IMR-90 (cell line): ENCODE measurements at regions not wholly inside any gene's neighbourhood (a gene's known extent, or its start where the extent isn't known, plus 50 kb on each side); places are given as distances from the start of the nearest gene placed in this dataset.

ENCODE experiments used
- ATAC-seq: fragments of 200-7000 bp; cut with Tn5 transposase; 2 replicates; pipeline ENCODE4 v1.9.1; 2020; ENCODE audit warnings: low read depth, mild to moderate bottlenecking, moderate library complexity
- BruUV-seq: library from RNA; stranded (reverse); fragments of 400-500 nt; replicated peaks from 2 replicates; lab custom pipeline; 2021; lab: Mats Ljungman, UMichigan
- CTCF ChIA-PET: fragments of 300-600 bp; formaldehyde crosslinking; extraction: SDS; loops from one replicate; lab custom pipeline; 2021; ENCODE audit warnings: antibody characterized with exemption; lab: Yijun Ruan, JAX
- POLR2A ChIA-PET: fragments of 300-600 bp; sonication (Branson Sonifier 250); formaldehyde crosslinking; loops from one replicate; lab custom pipeline; 2022; ENCODE audit warnings: antibody characterized with exemption; ENCODE audit not compliant: unreplicated experiment; lab: Charles Lee
- DNase-seq: peaks from one replicate; pipeline ENCODE4 v3.0.0; 2013
- H2AFZ ChIP-seq: replicated peaks from 2 replicates; pipeline ENCODE3; 2013; ENCODE audit warnings: low read length, mild to moderate bottlenecking; ENCODE audit not compliant: poor library complexity
- H2AK5ac ChIP-seq: 2 replicates; pipeline ENCODE4 v1.6.1; 2013; ENCODE audit warnings: low read depth, low read length, inconsistent platforms
- H2AK9ac ChIP-seq: replicated peaks from 2 replicates; pipeline ENCODE3; 2013; ENCODE audit warnings: mild to moderate bottlenecking, low read depth, low read length, moderate library complexity; ENCODE audit not compliant: poor library complexity
- H2BK120ac ChIP-seq: 2 replicates; pipeline ENCODE4 v1.6.1; 2013; ENCODE audit warnings: low read depth, low read length, inconsistent platforms
- H2BK15ac ChIP-seq: 3 replicates; pipeline ENCODE4 v1.6.1; 2013; ENCODE audit warnings: low read depth, low read length, inconsistent platforms
- H2BK20ac ChIP-seq: 2 replicates; pipeline ENCODE4 v1.6.1; 2013; ENCODE audit warnings: low read depth, mild to moderate bottlenecking, inconsistent platforms, low read length, moderate library complexity
- H2BK5ac ChIP-seq: 2 replicates; pipeline ENCODE4 v1.6.1; 2013; ENCODE audit warnings: mild to moderate bottlenecking, low read depth, low read length, inconsistent platforms; ENCODE audit not compliant: poor library complexity, severe bottlenecking
- H3K14ac ChIP-seq: replicated peaks from 2 replicates; pipeline ENCODE4 v1.6.1; 2013; ENCODE audit warnings: low read depth, low read length, inconsistent platforms
- H3K18ac ChIP-seq: 2 replicates; pipeline ENCODE4 v1.6.1; 2013; ENCODE audit warnings: low read depth, low read length, control low read depth
- H3K23ac ChIP-seq: 2 replicates; pipeline ENCODE4 v1.6.1; 2013; ENCODE audit warnings: low read depth, low read length, inconsistent platforms
- H3K27ac ChIP-seq: 2 replicates; pipeline ENCODE4 v1.5.1; 2013; ENCODE audit warnings: mild to moderate bottlenecking, control low read depth, low read length; ENCODE audit not compliant: insufficient read depth
- H3K27me3 ChIP-seq: 2 replicates; pipeline ENCODE4 v1.6.1; 2013; ENCODE audit warnings: low read length; ENCODE audit not compliant: control insufficient read depth, insufficient read depth
- H3K36me3 ChIP-seq: 2 replicates; pipeline ENCODE4 v1.6.1; 2013; ENCODE audit warnings: low read length, mixed read lengths; ENCODE audit not compliant: control insufficient read depth, insufficient read depth
- H3K4ac ChIP-seq: 2 replicates; pipeline ENCODE4 v1.6.1; 2013; ENCODE audit warnings: low read depth, low read length, inconsistent platforms
- H3K4me1 ChIP-seq: 2 replicates; pipeline ENCODE4 v1.6.1; 2013; ENCODE audit warnings: low read length, mixed read lengths; ENCODE audit not compliant: control insufficient read depth, insufficient read depth
- H3K4me2 ChIP-seq: 2 replicates; pipeline ENCODE4 v1.6.1; 2013; ENCODE audit warnings: low read depth, mild to moderate bottlenecking, control low read depth, low read length, moderate library complexity
- H3K4me3 ChIP-seq: 2 replicates; pipeline ENCODE4 v1.5.1; 2013; ENCODE audit warnings: low read depth, mild to moderate bottlenecking, control low read depth, low read length, moderate library complexity; ENCODE audit not compliant: insufficient read depth
- H3K56ac ChIP-seq: 2 replicates; pipeline ENCODE4 v1.6.1; 2013; ENCODE audit warnings: low read length, inconsistent platforms; ENCODE audit not compliant: insufficient read depth; ENCODE audit errors: extremely low read depth
- H3K79me1 ChIP-seq, 2 experiments: 2 replicates each; pipeline ENCODE4 v1.6.1; 2013; ENCODE audit warnings: low read length in 2 of 2, inconsistent platforms in 1 of 2, low read depth in 1 of 2
- H3K9ac ChIP-seq: 2 replicates; pipeline ENCODE4 v1.6.1; 2013; ENCODE audit warnings: low read depth, low read length, control low read depth
- H3K9me1 ChIP-seq: 2 replicates; pipeline ENCODE4 v1.6.1; 2013; ENCODE audit warnings: low read length, inconsistent platforms; ENCODE audit not compliant: insufficient read depth
- H3K9me3 ChIP-seq: 2 replicates; pipeline ENCODE4 v1.6.1; 2013; ENCODE audit warnings: low read length; ENCODE audit not compliant: control insufficient read depth, insufficient read depth
- H4K20me1 ChIP-seq: 2 replicates; pipeline ENCODE4 v1.6.1; 2013; ENCODE audit warnings: low read length, inconsistent platforms; ENCODE audit not compliant: insufficient read depth
- H4K5ac ChIP-seq: 2 replicates; pipeline ENCODE4 v1.6.1; 2013; ENCODE audit warnings: mild to moderate bottlenecking, low read depth, low read length, control low read depth
- H4K8ac ChIP-seq, 2 experiments: 2 replicates each; pipeline ENCODE4 v1.6.1; 2013; ENCODE audit warnings: low read depth in 2 of 2, low read length in 2 of 2, control low read depth in 1 of 2, inconsistent platforms in 1 of 2
- H4K91ac ChIP-seq: 2 replicates; pipeline ENCODE4 v1.6.1; 2013; ENCODE audit warnings: low read depth, low read length, inconsistent platforms; ENCODE audit not compliant: insufficient read depth
- BHLHE40 ChIP-seq: fragments of 150-350 bp; IDR thresholded peaks from 2 replicates; pipeline ENCODE4 v1.6.1; 2016; ENCODE audit warnings: mild to moderate bottlenecking, low read depth, low read length
- CEBPB ChIP-seq: IDR thresholded peaks from 2 replicates; pipeline ENCODE4 v1.6.1; 2012; ENCODE audit warnings: low read depth, low read length, improper control_type of control experiment
- CHD1 ChIP-seq: IDR thresholded peaks from 2 replicates; pipeline ENCODE4 v1.6.1; 2012; ENCODE audit warnings: low read depth, low read length, improper control_type of control experiment
- CTCF ChIP-seq: conservative IDR thresholded peaks from 2 replicates; pipeline ENCODE4 v1.5.1; 2012; ENCODE audit warnings: mild to moderate bottlenecking, low read depth, low read length, improper control_type of control experiment
- ELK1 ChIP-seq: fragments of 150-350 bp; IDR thresholded peaks from 2 replicates; pipeline ENCODE4 v1.6.1; 2016; ENCODE audit warnings: low read depth, mild to moderate bottlenecking, low read length, moderate library complexity, borderline replicate concordance
- FOS ChIP-seq: fragments of 150-350 bp; IDR thresholded peaks from 2 replicates; pipeline ENCODE4 v1.6.1; 2016; ENCODE audit warnings: low read depth, low read length
- MAFK ChIP-seq: IDR thresholded peaks from 2 replicates; pipeline ENCODE4 v1.6.1; 2012; ENCODE audit warnings: low read depth, low read length, improper control_type of control experiment
- MXI1 ChIP-seq: IDR thresholded peaks from 2 replicates; pipeline ENCODE4 v1.6.1; 2012; ENCODE audit warnings: low read depth, mild to moderate bottlenecking, low read length, moderate library complexity, borderline replicate concordance
- NFE2L2 ChIP-seq: fragments of 150-350 bp; IDR thresholded peaks from 2 replicates; pipeline ENCODE4 v1.6.1; 2016; ENCODE audit warnings: low read depth, mild to moderate bottlenecking, low read length
- POLR2A ChIP-seq: IDR thresholded peaks from 2 replicates; pipeline ENCODE4 v1.6.1; 2012; ENCODE audit warnings: mild to moderate bottlenecking, low read depth, low read length
- RCOR1 ChIP-seq: IDR thresholded peaks from 2 replicates; pipeline ENCODE4 v1.6.1; 2012; ENCODE audit warnings: mild to moderate bottlenecking, low read length, improper control_type of control experiment; ENCODE audit not compliant: insufficient replicate concordance
- RFX5 ChIP-seq: IDR thresholded peaks from 2 replicates; pipeline ENCODE4 v1.8.0; 2012; ENCODE audit warnings: low read depth, mild to moderate bottlenecking, low read length, moderate library complexity
- SMC3 ChIP-seq: fragments of 150-350 bp; IDR thresholded peaks from 2 replicates; pipeline ENCODE4 v1.6.1; 2016; ENCODE audit warnings: low read depth, mild to moderate bottlenecking, antibody characterized with exemption, low read length, moderate library complexity
- dilution Hi-C: fragments of 300-500 bp; cut with HindIII; formaldehyde crosslinking; loops from one replicate; pipeline ENCODE4 v1.14.3; 2018; ENCODE audit warnings: low sequenced_read_pairs; ENCODE audit not compliant: unreplicated experiment
- in situ Hi-C: fragments of 300-500 bp; cut with MboI; formaldehyde crosslinking; loops from 3 replicates; pipeline ENCODE4 v1.14.3; 2019; ENCODE audit warnings: low sequenced_read_pairs, inconsistent platforms, mixed read lengths
- intact Hi-C: fragments of 100-400 bp; cut with micrococcal nuclease; formaldehyde crosslinking; loops from 2 replicates; pipeline ENCODE4 v1.10.0; 2022

- no peak overlapping the region for H2AK5ac ChIP-seq
- DNase-seq = no peak
- TF ChIP-seq POLR2A = no peak
- no peak for TF ChIP-seq SMC3
- no peak for TF ChIP-seq CEBPB
- no peak for TF ChIP-seq MXI1
- no peak for TF ChIP-seq RCOR1
- no peak for TF ChIP-seq FOS
- no peak for TF ChIP-seq NFE2L2
- TF ChIP-seq MAFK = no peak
- no peak for TF ChIP-seq ELK1
- no peak for TF ChIP-seq CTCF
- TF ChIP-seq CHD1 = no peak
- no peak for TF ChIP-seq RFX5
- no peak for TF ChIP-seq BHLHE40
- no peak overlapping the region for H3K56ac ChIP-seq
- dilution Hi-C loops = no loop called here
- H3K27me3 ChIP-seq = no peaks in the 10 kb centered on the region
- no peak overlapping the region for H2AFZ ChIP-seq
- POLR2A ChIA-PET = no interaction called here
- H2AK9ac ChIP-seq = no peak overlapping the region
- H3K79me1 ChIP-seq = peaks cover 26 to 56% of the 10 kb centered on the region in 2 experiments; a peak in 3 of 4 replicates
- H4K5ac ChIP-seq = no peak overlapping the region
- no peak overlapping the region for H3K4ac ChIP-seq
- no peak overlapping the region for H3K14ac ChIP-seq
- H2BK15ac ChIP-seq = no peak overlapping the region
- peaks cover 15% of the 10 kb centered on the region for H3K4me1 ChIP-seq
- no peak overlapping the region for H4K91ac ChIP-seq
- H3K4me2 ChIP-seq = no peak overlapping the region
- CTCF ChIA-PET = interaction anchor here (0.7 kb wide), 1 partner anchor 310 kb away, joined by 3 read pairs; no protein-coding TSS in a partner anchor
- H3K9ac ChIP-seq = no peak overlapping the region
- in situ Hi-C loops = no loop called here
- H2BK20ac ChIP-seq = no peak overlapping the region
- no peak overlapping the region for H3K4me3 ChIP-seq
- no TSS peak for BruUV-seq
- H2BK5ac ChIP-seq = no peak overlapping the region
- intact Hi-C loops = loop anchor here (5.0 kb wide), 1 partner anchor 312 kb away; the partner anchor contains the start of gene SOX9
- peaks cover 6% of the 10 kb centered on the region; the same call in 1 of the 2 replicates for H3K9me1 ChIP-seq
- H4K20me1 ChIP-seq = no peaks in the 10 kb centered on the region
- no peaks in the 10 kb centered on the region for H3K36me3 ChIP-seq
- H3K18ac ChIP-seq = no peak overlapping the region
- no peak overlapping the region for H4K8ac ChIP-seq
- H2BK120ac ChIP-seq = no peak overlapping the region
- H3K23ac ChIP-seq = no peak overlapping the region
- no peak for ATAC-seq
- H3K27ac ChIP-seq = no peak overlapping the region
- H3K9me3 ChIP-seq = no peaks in the 10 kb centered on the region
Observed at GRCh38 chr17:72434581-72434980, 313.8 kb downstream of the SOX9 start.
